Nephron progenitor cell (in vitro differentiated cells): ENCODE measurements at regions not wholly inside any gene's neighbourhood (a gene's known extent, or its start where the extent isn't known, plus 50 kb on each side); places are given as distances from the start of the nearest gene placed in this dataset.
"Not testable (repeated sequence)": the region's sequence is repeated elsewhere in the genome, so short reads cannot be mapped to it uniquely, and the experiment has no call there.

Experiments used
- DNase-seq: peaks from one replicate; pipeline ENCODE4 v3.0.0; 2021
- H3K27ac Mint-ChIP-seq: 2 replicates; pipeline ENCODE4 v1.8.0; 2021; ENCODE audit warnings: mild to moderate bottlenecking, moderate library complexity, mixed read lengths
- H3K27me3 Mint-ChIP-seq: 2 replicates; pipeline ENCODE4 v1.8.0; 2021; ENCODE audit warnings: mild to moderate bottlenecking, low read depth, mixed read lengths; ENCODE audit not compliant: poor library complexity
- H3K36me3 Mint-ChIP-seq: 2 replicates; pipeline ENCODE4 v1.8.0; 2021; ENCODE audit warnings: low read depth, mixed read lengths
- H3K4me1 Mint-ChIP-seq: 2 replicates; pipeline ENCODE4 v1.8.0; 2021; ENCODE audit warnings: mixed read lengths
- H3K4me3 Mint-ChIP-seq: 2 replicates; pipeline ENCODE4 v1.8.0; 2021; ENCODE audit warnings: mild to moderate bottlenecking, moderate library complexity, mixed read lengths
- H3K9me3 Mint-ChIP-seq: 2 replicates; pipeline ENCODE4 v1.8.0; 2021; ENCODE audit warnings: mild to moderate bottlenecking, moderate library complexity, mixed read lengths
- CTCF ChIP-seq: fragments of 200-600 bp; sonication (generic); IDR thresholded peaks from 2 replicates; pipeline ENCODE4 v1.5.0; 2021; ENCODE audit warnings: antibody characterized with exemption

GRCh38 chr13:25001476-25002206 is 94.3 kb upstream of the PABPC3 start:
- TF ChIP-seq CTCF: no peak
- Mint-ChIP-seq H3K4me3 (no peak overlapping the region), H3K27ac (no peak overlapping the region), H3K27me3 (peaks cover 18% of the 10 kb centered on the region), H3K9me3 (no peaks in the 10 kb centered on the region), H3K4me1 (peaks cover 11% of the 10 kb centered on the region), H3K36me3 (no peaks in the 10 kb centered on the region)
- DNase-seq: no peak

- not testable (repeated sequence) for H3K9me3 Mint-ChIP-seq, DNase-seq, H3K36me3 Mint-ChIP-seq, H3K4me3 Mint-ChIP-seq, H3K27ac Mint-ChIP-seq
- peaks cover 18% of the 10 kb centered on the region for H3K27me3 Mint-ChIP-seq
- H3K4me1 Mint-ChIP-seq: peaks cover 11% of the 10 kb centered on the region
These were observed 93.6 kb upstream of the PABPC3 start for GRCh38 chr13:25002311-25002710.

- Mint-ChIP-seq H3K9me3 (peaks cover 14% of the 10 kb centered on the region), H3K27me3 (peaks cover 30% of the 10 kb centered on the region), H3K4me1 (peaks cover 11% of the 10 kb centered on the region)
- not testable (repeated sequence) for H3K36me3 Mint-ChIP-seq, H3K4me3 Mint-ChIP-seq, DNase-seq, H3K27ac Mint-ChIP-seq
These were observed 91.4 kb upstream of the PABPC3 start for GRCh38 chr13:25004489-25004888.

GRCh38 chr13:25005050-25005497 is 90.9 kb upstream of the PABPC3 start:
- Mint-ChIP-seq H3K4me3 (peak overlapping the region; percentile 19), H3K4me1 (peaks cover 11% of the 10 kb centered on the region), H3K9me3 (peaks cover 14% of the 10 kb centered on the region), H3K27me3 (peaks cover 34% of the 10 kb centered on the region)
- H3K36me3 Mint-ChIP-seq, DNase-seq, H3K27ac Mint-ChIP-seq: not testable (repeated sequence)

GRCh38 chr13:25007389-25007788 is 88.5 kb upstream of the PABPC3 start:
- Mint-ChIP-seq H3K9me3 (peaks cover 14% of the 10 kb centered on the region), H3K27me3 (peaks cover 29% of the 10 kb centered on the region)
- H3K4me1 Mint-ChIP-seq, H3K27ac Mint-ChIP-seq, DNase-seq, H3K36me3 Mint-ChIP-seq, H3K4me3 Mint-ChIP-seq: not testable (repeated sequence)

- not testable (repeated sequence) for H3K4me3 Mint-ChIP-seq, H3K27ac Mint-ChIP-seq, H3K36me3 Mint-ChIP-seq, DNase-seq, H3K4me1 Mint-ChIP-seq, H3K9me3 Mint-ChIP-seq
- peaks cover 71% of the 10 kb centered on the region for H3K27me3 Mint-ChIP-seq
These were observed 81.5 kb upstream of the PABPC3 start for GRCh38 chr13:25014398-25014973.

- Mint-ChIP-seq H3K27me3 (peaks cover 90% of the 10 kb centered on the region), H3K4me3 (peak overlapping the region; percentile 79), H3K9me3 (peaks cover 13% of the 10 kb centered on the region)
- DNase-seq, H3K36me3 Mint-ChIP-seq, H3K27ac Mint-ChIP-seq, H3K4me1 Mint-ChIP-seq: not testable (repeated sequence)
These were observed 78.8 kb upstream of the PABPC3 start for GRCh38 chr13:25017176-25017575.

- Mint-ChIP-seq H3K9me3 (peaks cover 13% of the 10 kb centered on the region), H3K4me3 (peak overlapping the region; percentile 79), H3K27me3 (peaks cover 87% of the 10 kb centered on the region)
- H3K27ac Mint-ChIP-seq, H3K4me1 Mint-ChIP-seq, H3K36me3 Mint-ChIP-seq: not testable (repeated sequence)
- peak; percentile 53 for DNase-seq
These were observed 77.9 kb upstream of the PABPC3 start for GRCh38 chr13:25017808-25018728.

GRCh38 chr13:25018729-25019115 is 77.2 kb upstream of the PABPC3 start:
- H3K4me3 Mint-ChIP-seq: peak overlapping the region; percentile 42

GRCh38 chr13:25019741-25020140 is 76.2 kb upstream of the PABPC3 start:
- H3K4me3 Mint-ChIP-seq: peak overlapping the region; percentile 56
- peaks cover 88% of the 10 kb centered on the region for H3K27me3 Mint-ChIP-seq
- not testable (repeated sequence) for DNase-seq, H3K27ac Mint-ChIP-seq, H3K4me1 Mint-ChIP-seq, H3K36me3 Mint-ChIP-seq
- H3K9me3 Mint-ChIP-seq: peaks cover 13% of the 10 kb centered on the region

More at GRCh38 chr13:25018729-25019115, 77.2 kb upstream of the PABPC3 start:
- peaks cover 8% of the 10 kb centered on the region for H3K4me1 Mint-ChIP-seq
- no peaks in the 10 kb centered on the region for H3K36me3 Mint-ChIP-seq
- peaks cover 13% of the 10 kb centered on the region for H3K9me3 Mint-ChIP-seq
- H3K27ac Mint-ChIP-seq: no peak overlapping the region
- H3K27me3 Mint-ChIP-seq: peaks cover 83% of the 10 kb centered on the region
- TF ChIP-seq CTCF: no peak
- peak; percentile 10 for DNase-seq
